ENCODE measurements at regions not wholly inside any gene's neighbourhood (a gene's known extent, or its start where the extent isn't known, plus 50 kb on each side); places are given as distances from the start of the nearest gene placed in this dataset.

DNA sequence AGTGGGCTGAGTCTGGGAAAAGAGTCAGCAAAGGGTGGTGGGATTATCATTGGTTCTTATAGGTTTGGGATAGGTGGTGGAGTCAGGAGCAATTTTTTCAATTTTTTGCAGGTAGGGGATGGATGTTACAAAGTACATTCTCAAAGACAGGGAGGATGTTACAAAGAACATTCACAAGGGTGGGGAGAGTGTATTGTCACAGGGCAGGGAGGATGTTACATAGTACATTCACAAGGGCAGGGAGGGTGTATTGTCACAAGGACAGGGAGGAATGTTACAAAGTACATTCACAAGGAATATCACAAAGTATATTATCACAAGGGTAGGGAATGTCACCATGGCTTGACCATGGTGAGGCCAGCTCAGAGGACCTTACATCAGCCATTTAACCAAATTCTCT lies 58.6 kb upstream of the WDR75 start:
- Histone ChIP-seq H3K4me3 (ENCODE audit: low read depth in 1 of 3, low read length in 3 of 3) (no peak overlapping the region), H3K9me3 (ENCODE audit: control insufficient read depth in 4 of 4, low read length in 3 of 4) (no peaks in the 10 kb centered on the region), H3K27me3 (ENCODE audit: control insufficient read depth in 4 of 4, insufficient read depth in 4 of 4, low read length in 3 of 4) (no peaks in the 10 kb centered on the region), H3K27ac (ENCODE audit: low read depth in 1 of 2, low read length in 2 of 2) (no peak overlapping the region), H3K36me3 (ENCODE audit: control insufficient read depth in 4 of 4, insufficient read depth in 3 of 4, low read depth in 1 of 4, low read length in 3 of 4) (no peaks in the 10 kb centered on the region), H3K9ac (ENCODE audit: low read depth in 1 of 2, low read length in 2 of 2) (no peak overlapping the region), H3K4me1 (ENCODE audit: control insufficient read depth in 4 of 4, insufficient read depth in 4 of 4, low read length in 3 of 4) (no peaks in the 10 kb centered on the region)
- no peak for DNase-seq (ENCODE audit: low spot score)
- TF ChIP-seq, protein P1, sequence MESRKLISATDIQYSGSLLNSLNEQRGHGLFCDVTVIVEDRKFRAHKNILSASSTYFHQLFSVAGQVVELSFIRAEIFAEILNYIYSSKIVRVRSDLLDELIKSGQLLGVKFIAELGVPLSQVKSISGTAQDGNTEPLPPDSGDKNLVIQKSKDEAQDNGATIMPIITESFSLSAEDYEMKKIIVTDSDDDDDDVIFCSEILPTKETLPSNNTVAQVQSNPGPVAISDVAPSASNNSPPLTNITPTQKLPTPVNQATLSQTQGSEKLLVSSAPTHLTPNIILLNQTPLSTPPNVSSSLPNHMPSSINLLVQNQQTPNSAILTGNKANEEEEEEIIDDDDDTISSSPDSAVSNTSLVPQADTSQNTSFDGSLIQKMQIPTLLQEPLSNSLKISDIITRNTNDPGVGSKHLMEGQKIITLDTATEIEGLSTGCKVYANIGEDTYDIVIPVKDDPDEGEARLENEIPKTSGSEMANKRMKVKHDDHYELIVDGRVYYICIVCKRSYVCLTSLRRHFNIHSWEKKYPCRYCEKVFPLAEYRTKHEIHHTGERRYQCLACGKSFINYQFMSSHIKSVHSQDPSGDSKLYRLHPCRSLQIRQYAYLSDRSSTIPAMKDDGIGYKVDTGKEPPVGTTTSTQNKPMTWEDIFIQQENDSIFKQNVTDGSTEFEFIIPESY (IDR thresholded peaks at IDR 0.05): no peak
- no peak for TF ChIP-seq RXRA (IDR thresholded peaks at IDR 0.05)
- TF ChIP-seq RAD21 (IDR thresholded peaks at IDR 0.05): no peak
- TF ChIP-seq, protein P2, sequence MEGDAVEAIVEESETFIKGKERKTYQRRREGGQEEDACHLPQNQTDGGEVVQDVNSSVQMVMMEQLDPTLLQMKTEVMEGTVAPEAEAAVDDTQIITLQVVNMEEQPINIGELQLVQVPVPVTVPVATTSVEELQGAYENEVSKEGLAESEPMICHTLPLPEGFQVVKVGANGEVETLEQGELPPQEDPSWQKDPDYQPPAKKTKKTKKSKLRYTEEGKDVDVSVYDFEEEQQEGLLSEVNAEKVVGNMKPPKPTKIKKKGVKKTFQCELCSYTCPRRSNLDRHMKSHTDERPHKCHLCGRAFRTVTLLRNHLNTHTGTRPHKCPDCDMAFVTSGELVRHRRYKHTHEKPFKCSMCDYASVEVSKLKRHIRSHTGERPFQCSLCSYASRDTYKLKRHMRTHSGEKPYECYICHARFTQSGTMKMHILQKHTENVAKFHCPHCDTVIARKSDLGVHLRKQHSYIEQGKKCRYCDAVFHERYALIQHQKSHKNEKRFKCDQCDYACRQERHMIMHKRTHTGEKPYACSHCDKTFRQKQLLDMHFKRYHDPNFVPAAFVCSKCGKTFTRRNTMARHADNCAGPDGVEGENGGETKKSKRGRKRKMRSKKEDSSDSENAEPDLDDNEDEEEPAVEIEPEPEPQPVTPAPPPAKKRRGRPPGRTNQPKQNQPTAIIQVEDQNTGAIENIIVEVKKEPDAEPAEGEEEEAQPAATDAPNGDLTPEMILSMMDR (IDR thresholded peaks at IDR 0.05; ENCODE audit: low read depth, low read length, missing input control): no peak
- no peak for TF ChIP-seq FOXA2 (IDR thresholded peaks at IDR 0.05)
- no peak for TF ChIP-seq YY1 (IDR thresholded peaks at IDR 0.05)
- no peak for TF ChIP-seq EGR1 (IDR thresholded peaks at IDR 0.05; ENCODE audit: low read depth in 2 of 2)

DNA sequence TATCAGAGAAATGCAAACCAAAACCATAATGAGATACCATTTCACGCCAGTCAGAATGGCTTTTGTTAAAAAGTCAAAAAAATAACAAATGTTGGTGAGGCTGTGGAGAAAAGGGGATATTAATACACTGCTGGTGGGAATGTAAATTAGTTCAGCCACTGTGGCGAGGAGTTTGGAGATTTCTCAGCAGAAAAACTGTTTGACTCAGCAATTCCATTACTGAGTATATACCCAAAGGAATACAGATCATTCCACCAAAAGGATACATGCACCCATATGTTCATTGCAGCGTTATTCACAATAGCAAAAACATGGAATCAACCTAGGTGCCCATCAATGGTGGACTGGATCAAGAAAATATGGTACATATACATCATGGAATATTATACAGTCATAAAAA lies 54.5 kb upstream of the WDR75 start:
- no peak overlapping the region for H3K4me3 ChIP-seq (ENCODE audit: low read depth in 1 of 3, low read length in 3 of 3)
- H3K9me3 ChIP-seq (ENCODE audit: control insufficient read depth in 4 of 4, low read length in 3 of 4): no peaks in the 10 kb centered on the region
- 95% methylated on average over 3 of the region's 3 CpGs for WGBS
- TF ChIP-seq NR2F2 (IDR thresholded peaks at IDR 0.05): no peak
- no peak for TF ChIP-seq FOXA2 (IDR thresholded peaks at IDR 0.05)
- no peak for TF ChIP-seq RAD21 (IDR thresholded peaks at IDR 0.05)
- no peak for TF ChIP-seq EGR1 (IDR thresholded peaks at IDR 0.05; ENCODE audit: low read depth in 2 of 2)
- TF ChIP-seq, protein P3, sequence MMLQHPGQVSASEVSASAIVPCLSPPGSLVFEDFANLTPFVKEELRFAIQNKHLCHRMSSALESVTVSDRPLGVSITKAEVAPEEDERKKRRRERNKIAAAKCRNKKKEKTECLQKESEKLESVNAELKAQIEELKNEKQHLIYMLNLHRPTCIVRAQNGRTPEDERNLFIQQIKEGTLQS (IDR thresholded peaks at IDR 0.05): no peak
- no peak for TF ChIP-seq FOXA1 (IDR thresholded peaks at IDR 0.05)
- TF ChIP-seq, protein P1 (IDR thresholded peaks at IDR 0.05): no peak
- TF ChIP-seq HNF4G (IDR thresholded peaks at IDR 0.05): no peak
- TF ChIP-seq YY1 (IDR thresholded peaks at IDR 0.05): no peak
- TF ChIP-seq SP1 (IDR thresholded peaks at IDR 0.05): no peak
- H3K27me3 ChIP-seq (ENCODE audit: control insufficient read depth in 4 of 4, insufficient read depth in 4 of 4, low read length in 3 of 4): no peaks in the 10 kb centered on the region
- no peaks in the 10 kb centered on the region for H3K4me1 ChIP-seq (ENCODE audit: control insufficient read depth in 4 of 4, insufficient read depth in 4 of 4, low read length in 3 of 4)
- DNase-seq (ENCODE audit: low spot score): no peak
- no peak overlapping the region for H3K9ac ChIP-seq (ENCODE audit: low read depth in 1 of 2, low read length in 2 of 2)
- H3K36me3 ChIP-seq (ENCODE audit: control insufficient read depth in 4 of 4, insufficient read depth in 3 of 4, low read depth in 1 of 4, low read length in 3 of 4): no peaks in the 10 kb centered on the region
- no peak overlapping the region for H3K27ac ChIP-seq (ENCODE audit: low read depth in 1 of 2, low read length in 2 of 2)

DNA sequence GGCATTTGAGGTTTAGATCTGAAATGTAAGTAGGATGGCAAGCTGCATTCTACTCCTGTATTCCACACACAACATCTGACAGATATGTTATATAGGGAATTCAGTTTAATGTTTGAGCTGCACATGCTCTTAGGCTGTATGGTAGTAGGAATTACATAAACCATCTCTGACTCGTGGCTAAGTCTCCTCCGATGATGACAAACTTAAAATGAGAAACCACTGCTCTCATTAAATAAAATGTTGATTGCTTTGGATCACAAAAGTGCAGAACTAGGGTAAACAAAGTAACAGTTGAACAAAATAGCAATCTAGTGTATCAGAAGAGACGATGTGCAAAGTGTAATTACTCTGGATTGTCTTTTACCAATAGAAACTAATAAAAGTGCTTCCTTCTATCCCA lies 50.1 kb upstream of the WDR75 start:
- Histone ChIP-seq H3K9me3 (ENCODE audit: control insufficient read depth in 4 of 4, low read length in 3 of 4) (no peaks in the 10 kb centered on the region), H3K27me3 (ENCODE audit: control insufficient read depth in 4 of 4, insufficient read depth in 4 of 4, low read length in 3 of 4) (no peaks in the 10 kb centered on the region), H3K9ac (ENCODE audit: low read depth in 1 of 2, low read length in 2 of 2) (no peak overlapping the region), H3K4me3 (ENCODE audit: low read depth in 1 of 3, low read length in 3 of 3) (no peak overlapping the region), H3K27ac (ENCODE audit: low read depth in 1 of 2, low read length in 2 of 2) (no peak overlapping the region), H3K36me3 (ENCODE audit: control insufficient read depth in 4 of 4, insufficient read depth in 3 of 4, low read depth in 1 of 4, low read length in 3 of 4) (no peaks in the 10 kb centered on the region), H3K4me1 (ENCODE audit: control insufficient read depth in 4 of 4, insufficient read depth in 4 of 4, low read length in 3 of 4) (no peaks in the 10 kb centered on the region)
- WGBS: 89% methylated on average over 3 of the region's 3 CpGs
- no peak for TF ChIP-seq RAD21 (IDR thresholded peaks at IDR 0.05)
- TF ChIP-seq, protein P4, sequence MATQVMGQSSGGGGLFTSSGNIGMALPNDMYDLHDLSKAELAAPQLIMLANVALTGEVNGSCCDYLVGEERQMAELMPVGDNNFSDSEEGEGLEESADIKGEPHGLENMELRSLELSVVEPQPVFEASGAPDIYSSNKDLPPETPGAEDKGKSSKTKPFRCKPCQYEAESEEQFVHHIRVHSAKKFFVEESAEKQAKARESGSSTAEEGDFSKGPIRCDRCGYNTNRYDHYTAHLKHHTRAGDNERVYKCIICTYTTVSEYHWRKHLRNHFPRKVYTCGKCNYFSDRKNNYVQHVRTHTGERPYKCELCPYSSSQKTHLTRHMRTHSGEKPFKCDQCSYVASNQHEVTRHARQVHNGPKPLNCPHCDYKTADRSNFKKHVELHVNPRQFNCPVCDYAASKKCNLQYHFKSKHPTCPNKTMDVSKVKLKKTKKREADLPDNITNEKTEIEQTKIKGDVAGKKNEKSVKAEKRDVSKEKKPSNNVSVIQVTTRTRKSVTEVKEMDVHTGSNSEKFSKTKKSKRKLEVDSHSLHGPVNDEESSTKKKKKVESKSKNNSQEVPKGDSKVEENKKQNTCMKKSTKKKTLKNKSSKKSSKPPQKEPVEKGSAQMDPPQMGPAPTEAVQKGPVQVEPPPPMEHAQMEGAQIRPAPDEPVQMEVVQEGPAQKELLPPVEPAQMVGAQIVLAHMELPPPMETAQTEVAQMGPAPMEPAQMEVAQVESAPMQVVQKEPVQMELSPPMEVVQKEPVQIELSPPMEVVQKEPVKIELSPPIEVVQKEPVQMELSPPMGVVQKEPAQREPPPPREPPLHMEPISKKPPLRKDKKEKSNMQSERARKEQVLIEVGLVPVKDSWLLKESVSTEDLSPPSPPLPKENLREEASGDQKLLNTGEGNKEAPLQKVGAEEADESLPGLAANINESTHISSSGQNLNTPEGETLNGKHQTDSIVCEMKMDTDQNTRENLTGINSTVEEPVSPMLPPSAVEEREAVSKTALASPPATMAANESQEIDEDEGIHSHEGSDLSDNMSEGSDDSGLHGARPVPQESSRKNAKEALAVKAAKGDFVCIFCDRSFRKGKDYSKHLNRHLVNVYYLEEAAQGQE (IDR thresholded peaks at IDR 0.05): no peak
- no peak for DNase-seq (ENCODE audit: low spot score)

Data from liver (tissue), 8 donors.